Astrocyte of the cerebellum (primary cell): ENCODE measurements at regions not wholly inside any gene's neighbourhood (a gene's known extent, or its start where the extent isn't known, plus 50 kb on each side); places are given as distances from the start of the nearest gene placed in this dataset.

Experiments
- DNase-seq: peaks from one replicate; pipeline ENCODE4 v3.0.0-alpha.2; 2011; ENCODE audit warnings: low read depth
- H3K4me3 ChIP-seq: 2 replicates; pipeline ENCODE4 v1.5.1; 2011; ENCODE audit warnings: mild to moderate bottlenecking, low read depth, low read length, moderate library complexity
- CTCF ChIP-seq: IDR thresholded peaks from 2 replicates; pipeline ENCODE4 v1.5.1; 2012; ENCODE audit warnings: low read length, low read depth, moderate library complexity, mild to moderate bottlenecking; ENCODE audit errors: missing control alignments
- in situ Hi-C: cut with HindIII; loops from 2 replicates; pipeline ENCODE4 v1.10.0; 2017; ENCODE audit warnings: low sequenced_read_pairs

- no peak for TF ChIP-seq CTCF
- no peak overlapping the region for H3K4me3 ChIP-seq
- no peak for DNase-seq
- in situ Hi-C loops = no loop called here
These were observed 180.0 kb downstream of the GLI2 start for GRCh38 chr2:120915670-120916069.

- H3K4me3 ChIP-seq = no peak overlapping the region
- DNase-seq = no peak
- in situ Hi-C loops = no loop called here
- TF ChIP-seq CTCF = no peak
These were observed 180.8 kb downstream of the GLI2 start for GRCh38 chr2:120916446-120916845.

- H3K4me3 ChIP-seq = no peak overlapping the region
- no peak for TF ChIP-seq CTCF
- in situ Hi-C loops = no loop called here
- DNase-seq = no peak
These were observed 182.2 kb downstream of the GLI2 start for GRCh38 chr2:120917886-120918285.

- in situ Hi-C loops = no loop called here
- TF ChIP-seq CTCF = no peak
- DNase-seq = no peak
- no peak overlapping the region for H3K4me3 ChIP-seq
These were observed 183.5 kb downstream of the GLI2 start for GRCh38 chr2:120919216-120919615.

GRCh38 chr2:120919771-120920453 is 184.2 kb downstream of the GLI2 start:
- no peak overlapping the region for H3K4me3 ChIP-seq
- in situ Hi-C loops = no loop called here
- DNase-seq = no peak
- TF ChIP-seq CTCF = no peak

- no peak for DNase-seq
- TF ChIP-seq CTCF = no peak
- H3K4me3 ChIP-seq = no peak overlapping the region
- in situ Hi-C loops = no loop called here
These were observed 184.9 kb downstream of the GLI2 start for GRCh38 chr2:120920454-120921148.
